Gastrocnemius medialis (tissue), 4 donors: ENCODE measurements at regions not wholly inside any gene's neighbourhood (a gene's known extent, or its start where the extent isn't known, plus 50 kb on each side); places are given as distances from the start of the nearest gene placed in this dataset.

ENCODE experiments used
- POLR2A ChIP-seq, 2 donors: fragments of 450-650 bp; IDR thresholded peaks; one replicate each; pipeline ENCODE4 v1.6.1; 2017; ENCODE audit warnings: antibody characterized with exemption in 2 of 2, mild to moderate bottlenecking in 2 of 2, moderate library complexity in 2 of 2
- TF ChIP-seq, protein P1 (sequence below), 5 experiments: fragments of 450-650 bp in 3 of 5; fragments of 200-600 bp in 2 of 5; sonication (generic) in 2 of 5; IDR thresholded peaks in 4 of 5; conservative IDR thresholded peaks in 1 of 5; 1 replicate in 4 of 5; 2 replicates in 1 of 5; pipeline ENCODE4 v1.5.1; 2016 to 2019; ENCODE audit warnings: antibody characterized with exemption in 5 of 5, mild to moderate bottlenecking in 3 of 5, moderate library complexity in 3 of 5

- TF ChIP-seq, protein P1, sequence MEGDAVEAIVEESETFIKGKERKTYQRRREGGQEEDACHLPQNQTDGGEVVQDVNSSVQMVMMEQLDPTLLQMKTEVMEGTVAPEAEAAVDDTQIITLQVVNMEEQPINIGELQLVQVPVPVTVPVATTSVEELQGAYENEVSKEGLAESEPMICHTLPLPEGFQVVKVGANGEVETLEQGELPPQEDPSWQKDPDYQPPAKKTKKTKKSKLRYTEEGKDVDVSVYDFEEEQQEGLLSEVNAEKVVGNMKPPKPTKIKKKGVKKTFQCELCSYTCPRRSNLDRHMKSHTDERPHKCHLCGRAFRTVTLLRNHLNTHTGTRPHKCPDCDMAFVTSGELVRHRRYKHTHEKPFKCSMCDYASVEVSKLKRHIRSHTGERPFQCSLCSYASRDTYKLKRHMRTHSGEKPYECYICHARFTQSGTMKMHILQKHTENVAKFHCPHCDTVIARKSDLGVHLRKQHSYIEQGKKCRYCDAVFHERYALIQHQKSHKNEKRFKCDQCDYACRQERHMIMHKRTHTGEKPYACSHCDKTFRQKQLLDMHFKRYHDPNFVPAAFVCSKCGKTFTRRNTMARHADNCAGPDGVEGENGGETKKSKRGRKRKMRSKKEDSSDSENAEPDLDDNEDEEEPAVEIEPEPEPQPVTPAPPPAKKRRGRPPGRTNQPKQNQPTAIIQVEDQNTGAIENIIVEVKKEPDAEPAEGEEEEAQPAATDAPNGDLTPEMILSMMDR (IDR thresholded peaks at IDR 0.05 in 4 of 5, conservative IDR thresholded peaks at IDR 0.05 in 1 of 5) = no peak
- TF ChIP-seq POLR2A (IDR thresholded peaks at IDR 0.05) = no peak
These were observed 317.2 kb upstream of the C1orf87 start for GRCh38 chr1:60390593-60391282.
